GM19455 (cell line): ENCODE measurements at regions not wholly inside any gene's neighbourhood (a gene's known extent, or its start where the extent isn't known, plus 50 kb on each side); places are given as distances from the start of the nearest gene placed in this dataset.

ENCODE experiments used
- ATAC-seq: cut with Tn5 transposase; IDR thresholded peaks from one replicate; pipeline ENCODE4 v1.9.1; 2021; ENCODE audit not compliant: unreplicated experiment

- ATAC-seq, result no peak
Observed at GRCh38 chr14:42187846-42188245, 581.2 kb downstream of the LRFN5 start.

DNA sequence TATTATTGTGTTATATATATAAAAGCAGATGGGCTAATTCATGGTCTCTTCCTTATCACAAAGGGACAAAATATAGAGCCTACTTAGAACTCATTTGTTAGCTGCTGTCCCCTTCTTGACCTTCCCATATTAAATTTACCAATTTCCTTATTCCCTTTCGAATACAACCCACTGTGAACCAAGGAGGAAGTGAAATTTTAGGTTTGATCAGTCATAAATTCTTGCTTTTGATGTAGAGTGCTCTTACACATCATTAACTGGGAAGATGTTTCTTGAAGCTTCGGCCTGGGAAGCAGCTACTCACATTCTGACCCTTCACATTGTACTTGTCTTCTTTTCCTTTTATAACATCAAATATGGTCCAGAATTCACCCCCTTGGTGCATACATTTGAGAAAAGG is 579.0 kb downstream of the LRFN5 start:
- no peak for ATAC-seq

GRCh38 chr14:42174357-42174756 is 567.7 kb downstream of the LRFN5 start:
- no peak for ATAC-seq

DNA sequence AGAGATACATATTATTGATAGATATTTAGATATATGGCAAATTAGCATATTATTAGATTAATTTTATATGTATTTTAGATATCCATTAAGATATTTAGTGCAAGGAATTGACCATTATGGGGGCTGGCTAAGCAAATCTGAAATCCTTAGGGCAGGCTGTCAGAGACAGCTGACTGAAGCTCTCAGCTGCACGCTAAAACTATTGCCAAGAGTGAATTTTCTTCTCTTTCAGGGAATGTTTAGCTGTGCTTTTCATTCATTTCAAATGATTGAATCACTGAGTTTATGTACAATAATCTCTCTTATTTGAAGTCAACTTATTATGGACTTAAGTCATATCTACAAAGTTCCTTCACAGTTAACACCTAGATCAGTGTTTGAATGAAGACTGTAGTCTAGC is 566.5 kb downstream of the LRFN5 start:
- ATAC-seq, result no peak

GRCh38 chr14:42172304-42172703 is 565.6 kb downstream of the LRFN5 start:
- ATAC-seq, result no peak

DNA sequence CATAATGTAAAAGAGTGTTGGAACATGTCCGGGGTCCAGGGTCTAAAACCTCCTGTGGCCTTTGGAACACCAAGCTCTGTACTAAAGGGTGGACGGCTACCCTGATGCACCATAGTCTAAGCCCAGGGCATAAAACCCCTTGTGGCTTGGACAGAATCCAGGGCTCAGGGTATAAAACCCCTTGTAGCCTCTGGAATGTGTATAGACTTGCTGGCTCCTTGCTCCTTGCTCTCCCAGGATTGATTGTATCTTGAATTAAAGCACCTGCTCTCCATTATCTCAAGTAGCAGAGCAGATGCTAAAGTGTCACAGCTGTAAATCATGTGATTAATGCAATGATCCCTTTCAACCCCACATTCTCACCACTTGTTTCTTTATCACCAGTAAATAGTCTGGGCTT is 556.5 kb downstream of the LRFN5 start:
- ATAC-seq, result no peak

- no peak for ATAC-seq
Observed at GRCh38 chr14:42159138-42159537, 552.5 kb downstream of the LRFN5 start.

GRCh38 chr14:42149609-42150261 is 543.1 kb downstream of the LRFN5 start:
- ATAC-seq, result no peak

GRCh38 chr14:42145766-42146165 is 539.1 kb downstream of the LRFN5 start:
- no peak for ATAC-seq

GRCh38 chr14:42143114-42143513 is 536.4 kb downstream of the LRFN5 start:
- ATAC-seq, result no peak

DNA sequence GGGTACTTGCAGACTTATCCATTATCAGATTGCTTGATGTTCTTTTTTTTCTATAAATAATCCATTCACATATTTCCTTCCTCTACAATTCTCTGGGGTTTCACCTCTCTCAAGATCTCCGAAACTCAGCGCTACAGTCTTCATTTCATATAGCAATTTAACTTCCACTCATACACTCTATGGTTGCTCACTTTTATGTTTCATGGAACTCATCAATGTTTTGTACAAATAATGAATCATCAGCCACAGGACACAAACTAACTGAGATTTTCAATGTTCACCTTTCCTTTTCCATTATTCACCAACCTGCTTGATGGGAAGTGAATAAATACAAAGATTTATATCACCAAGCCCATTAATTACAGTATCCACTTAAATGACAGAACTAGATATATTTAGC is 534.7 kb downstream of the LRFN5 start:
- no peak for ATAC-seq

- no peak for ATAC-seq
Observed at GRCh38 chr14:42140831-42141279, 534.2 kb downstream of the LRFN5 start.

DNA sequence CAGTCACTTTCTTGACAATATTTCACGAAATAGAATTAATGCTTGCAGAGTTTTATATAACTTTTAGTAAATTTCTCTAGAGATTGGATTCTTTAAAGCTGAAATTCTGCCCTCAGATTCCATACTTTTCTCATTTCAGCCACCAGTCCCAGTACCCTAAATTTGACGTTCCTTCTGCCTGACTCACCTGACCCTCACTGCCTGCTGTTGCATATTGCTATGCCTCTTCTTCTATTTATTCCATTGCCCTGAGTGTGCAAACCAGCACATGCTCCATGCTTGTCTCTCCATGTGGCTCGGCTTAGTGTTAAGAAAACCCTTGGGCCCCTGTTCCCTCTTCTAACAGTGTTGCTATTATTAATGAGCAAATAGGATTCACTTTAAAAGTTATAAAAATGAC is 533.3 kb downstream of the LRFN5 start:
- ATAC-seq, result no peak

GRCh38 chr14:42138406-42138805 is 531.7 kb downstream of the LRFN5 start:
- ATAC-seq, result no peak

DNA sequence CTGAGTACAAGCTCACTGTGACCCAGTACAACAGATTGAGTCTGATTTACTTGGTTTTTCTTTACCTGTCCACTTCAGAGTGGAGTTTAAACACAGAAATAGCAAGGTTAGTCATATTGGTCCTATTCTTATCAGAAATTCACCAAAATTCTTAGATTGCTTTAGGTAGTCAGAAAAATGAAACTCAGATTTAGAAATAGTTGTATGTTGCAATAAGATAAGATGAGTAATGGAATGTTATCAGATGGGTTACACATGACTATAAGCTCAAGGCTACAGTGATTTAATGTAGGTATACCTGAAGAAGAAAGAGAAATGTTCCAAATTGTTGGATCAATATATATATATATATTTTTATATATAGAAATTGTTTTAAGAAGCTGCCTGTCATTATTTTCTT is 524.1 kb downstream of the LRFN5 start:
- no peak for ATAC-seq

- ATAC-seq, result no peak
Observed at GRCh38 chr14:42123526-42123925, 516.9 kb downstream of the LRFN5 start.

- ATAC-seq, result no peak
Observed at GRCh38 chr14:42113358-42114069, 506.8 kb downstream of the LRFN5 start.

DNA sequence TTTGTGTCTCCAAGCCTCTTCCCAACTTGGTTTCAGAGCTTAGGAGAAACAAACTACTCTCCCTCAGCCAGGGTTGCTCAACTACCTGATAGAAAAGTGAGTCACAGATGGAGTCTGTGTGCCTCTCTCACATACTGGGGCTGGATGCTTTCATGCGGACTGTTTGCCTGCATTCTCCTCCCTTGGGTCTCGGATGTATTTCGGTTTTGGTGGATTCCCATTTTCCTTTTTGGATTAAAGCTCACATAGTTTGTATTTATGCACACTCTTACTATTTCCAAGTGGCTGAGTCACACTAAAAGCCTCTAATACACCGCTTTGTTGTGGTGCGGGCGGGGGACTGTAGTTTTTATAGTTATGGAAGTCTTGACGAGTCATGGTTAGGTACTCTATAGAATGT is 505.4 kb downstream of the LRFN5 start:
- ATAC-seq, result no peak

GRCh38 chr14:42111355-42111754 is 504.7 kb downstream of the LRFN5 start:
- no peak for ATAC-seq

DNA sequence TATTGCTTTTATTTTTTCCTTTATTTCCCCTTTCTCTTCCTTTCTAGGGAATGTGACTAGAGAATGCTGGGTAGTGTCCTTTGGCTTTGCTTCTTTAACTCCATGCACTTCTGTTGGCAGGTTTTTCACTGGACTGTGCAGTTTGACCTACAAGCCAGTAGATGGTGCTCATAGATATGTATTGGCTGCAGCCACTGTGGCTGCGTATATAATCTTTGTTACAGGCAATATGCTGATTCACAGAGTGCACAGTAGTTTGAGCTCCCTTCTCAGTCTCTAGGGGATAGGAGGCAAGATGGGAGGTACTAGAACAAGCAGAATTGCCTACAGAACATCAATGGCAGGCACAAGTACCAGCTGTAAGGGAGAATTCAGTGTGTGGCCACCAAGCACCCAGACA is 503.5 kb downstream of the LRFN5 start:
- ATAC-seq, result no peak

DNA sequence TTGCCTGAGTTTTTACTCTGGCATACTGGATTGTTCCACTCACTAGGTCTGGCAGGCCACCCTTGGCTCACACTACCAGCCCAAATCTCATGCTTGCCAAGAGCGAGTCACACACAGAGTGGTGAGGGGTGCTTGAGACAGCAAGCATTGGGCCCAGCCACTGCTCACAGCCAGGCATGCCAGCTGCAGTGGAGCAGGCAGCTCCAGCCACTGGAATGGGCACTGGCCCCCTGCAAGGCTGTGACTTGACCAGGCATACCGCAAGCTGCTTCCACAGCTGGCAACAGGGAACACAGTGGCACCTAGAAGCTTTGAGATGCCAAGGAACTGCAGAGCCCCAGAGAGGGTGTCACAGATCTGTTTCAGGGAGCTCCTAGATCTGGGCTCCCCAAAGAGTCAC is 488.5 kb downstream of the LRFN5 start:
- no peak for ATAC-seq

DNA sequence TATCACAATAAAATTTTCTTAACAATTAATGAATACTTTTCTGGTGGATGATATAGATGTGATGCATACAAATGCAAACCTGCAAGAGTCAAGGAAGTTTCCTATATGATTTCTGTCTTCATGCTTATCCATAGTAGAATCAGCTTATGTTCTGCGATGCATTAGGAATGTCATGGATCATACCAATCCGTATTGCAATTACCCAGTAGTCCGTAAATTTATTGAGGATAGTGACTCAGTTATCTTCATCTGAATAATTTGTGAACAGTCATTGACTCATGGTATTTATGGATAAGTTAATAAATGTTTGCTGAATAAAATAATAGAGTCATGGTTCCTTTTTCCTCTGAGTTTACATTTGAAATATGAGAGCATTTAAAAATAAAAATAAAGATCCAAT is 483.4 kb downstream of the LRFN5 start:
- ATAC-seq, result no peak

- ATAC-seq, result no peak
Observed at GRCh38 chr14:42079911-42080310, 473.2 kb downstream of the LRFN5 start.
